Effector CD8-positive, alpha-beta T cell (primary cell): ENCODE measurements at regions not wholly inside any gene's neighbourhood (a gene's known extent, or its start where the extent isn't known, plus 50 kb on each side); places are given as distances from the start of the nearest gene placed in this dataset.
"Not testable (repeated sequence)": the region's sequence is repeated elsewhere in the genome, so short reads cannot be mapped to it uniquely, and the experiment has no call there.

Experiments
- DNase-seq: peaks from one replicate; lab custom pipeline; 2025; lab: John Stamatoyannopoulos, UW

DNA sequence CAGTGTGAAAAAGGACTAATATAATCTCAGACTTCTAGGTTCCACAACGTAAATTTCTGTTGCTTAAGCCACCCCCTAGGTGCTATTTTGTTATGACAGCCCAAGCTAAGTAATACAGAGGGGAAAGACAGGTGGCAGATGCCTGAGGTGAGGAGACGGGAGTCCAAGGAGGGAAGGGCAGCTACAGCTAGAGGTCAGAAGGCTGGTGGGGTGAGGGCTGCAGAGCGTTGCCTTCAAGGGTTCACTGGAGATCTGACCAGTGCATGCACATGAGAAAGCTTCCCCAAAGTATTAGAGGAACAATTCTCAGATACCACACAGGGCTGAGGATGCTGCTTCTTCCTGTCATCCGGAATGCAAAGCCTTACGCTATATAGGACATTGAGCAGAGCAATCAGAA is 104.7 kb upstream of the IRX4 start:
- no peak for DNase-seq

DNA sequence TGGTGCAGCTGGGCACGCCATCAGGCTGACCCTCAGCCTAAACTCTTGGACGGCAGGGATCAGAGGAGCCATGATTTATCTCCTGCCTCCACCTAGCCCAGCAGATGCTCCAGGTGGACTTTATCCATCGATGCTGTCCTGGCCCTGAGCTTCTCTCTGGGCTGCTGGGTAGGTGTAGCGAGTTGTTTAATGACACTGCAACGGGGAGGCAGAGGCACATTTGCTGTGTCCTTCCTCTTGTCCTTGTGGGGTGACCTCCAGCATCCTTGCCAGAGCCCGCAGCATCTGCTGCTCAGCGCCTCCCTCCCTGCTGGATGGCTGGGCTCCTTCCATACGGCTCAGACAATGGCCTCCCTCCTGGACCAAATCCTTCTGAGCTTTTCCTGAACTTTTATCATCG is 103.1 kb upstream of the IRX4 start:
- no peak for DNase-seq

DNA sequence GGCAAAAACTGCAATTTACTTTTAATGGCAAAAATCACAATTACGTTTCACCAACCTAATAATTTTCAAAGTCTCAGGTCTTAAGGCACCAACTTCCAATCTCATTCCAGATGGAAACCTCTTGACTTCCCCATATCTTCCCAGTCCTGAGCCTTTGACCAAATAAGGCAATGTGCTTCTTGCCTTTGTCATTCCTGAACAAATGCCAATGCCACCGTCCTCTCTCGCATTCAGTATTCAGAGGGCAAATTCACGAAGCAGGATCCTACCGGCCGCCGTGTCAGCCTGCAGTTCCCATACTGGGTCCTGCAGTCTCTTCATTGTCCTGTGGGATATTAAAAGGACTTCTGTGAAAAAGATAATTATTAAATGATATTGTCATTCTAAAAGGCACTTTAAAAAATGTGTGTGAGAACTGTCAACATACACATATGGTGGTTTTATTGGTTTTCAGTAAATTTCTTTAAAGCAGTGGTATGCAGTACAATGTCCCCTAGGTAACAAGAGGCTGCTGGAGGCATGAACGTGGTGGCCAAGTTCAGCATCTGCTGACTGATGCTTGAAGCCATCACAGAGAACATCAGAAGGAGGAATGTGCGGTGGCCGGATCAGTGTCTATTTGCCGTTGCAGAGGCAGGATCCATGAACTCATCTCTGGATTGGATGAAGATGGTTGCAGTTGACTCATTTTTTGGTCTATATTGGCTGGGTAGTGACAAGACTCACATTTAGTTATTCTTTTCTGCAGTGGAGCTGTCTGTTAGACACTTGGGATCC is 101.4 kb upstream of the IRX4 start:
- DNase-seq = no peak

DNA sequence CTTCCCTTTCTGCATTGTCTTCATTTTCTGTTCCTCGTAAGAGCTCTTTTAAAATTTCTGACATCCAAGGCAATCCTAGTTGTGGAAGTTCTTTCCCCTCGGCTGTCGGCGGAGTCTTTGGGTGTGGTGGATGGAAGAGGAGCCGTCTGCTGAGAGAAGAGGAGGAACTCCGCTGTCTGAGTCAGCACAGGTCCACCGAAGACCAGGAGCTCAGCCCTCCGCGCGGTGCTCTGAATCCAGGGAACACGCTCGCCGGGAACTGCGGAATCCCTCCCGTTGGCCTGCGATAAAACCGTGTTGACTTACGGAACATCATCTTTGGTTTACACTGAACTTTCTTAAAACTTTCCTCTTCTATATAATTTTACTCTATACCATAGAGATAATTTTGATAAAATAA is 100.7 kb upstream of the IRX4 start:
- no peak for DNase-seq

DNA sequence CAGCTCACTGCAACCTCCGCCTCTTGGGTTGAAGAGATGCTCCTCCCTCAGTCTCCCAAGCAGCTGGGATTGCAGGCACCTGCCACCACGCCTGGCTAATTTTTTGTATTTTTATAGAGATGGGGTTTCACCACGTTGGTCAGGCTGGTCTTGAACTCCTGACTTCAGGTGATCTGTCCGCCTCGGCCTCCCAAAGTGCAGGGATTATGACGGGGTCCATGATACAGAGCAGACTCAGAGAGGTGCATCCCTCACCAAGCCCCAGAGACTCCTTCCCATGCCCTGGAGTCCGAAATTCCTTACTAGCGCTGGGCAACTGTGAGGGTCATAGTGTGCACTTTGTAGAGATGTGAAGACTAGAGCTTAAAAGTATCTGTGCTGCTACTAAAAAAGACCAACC is 99.8 kb upstream of the IRX4 start:
- DNase-seq = not testable (repeated sequence)

DNA sequence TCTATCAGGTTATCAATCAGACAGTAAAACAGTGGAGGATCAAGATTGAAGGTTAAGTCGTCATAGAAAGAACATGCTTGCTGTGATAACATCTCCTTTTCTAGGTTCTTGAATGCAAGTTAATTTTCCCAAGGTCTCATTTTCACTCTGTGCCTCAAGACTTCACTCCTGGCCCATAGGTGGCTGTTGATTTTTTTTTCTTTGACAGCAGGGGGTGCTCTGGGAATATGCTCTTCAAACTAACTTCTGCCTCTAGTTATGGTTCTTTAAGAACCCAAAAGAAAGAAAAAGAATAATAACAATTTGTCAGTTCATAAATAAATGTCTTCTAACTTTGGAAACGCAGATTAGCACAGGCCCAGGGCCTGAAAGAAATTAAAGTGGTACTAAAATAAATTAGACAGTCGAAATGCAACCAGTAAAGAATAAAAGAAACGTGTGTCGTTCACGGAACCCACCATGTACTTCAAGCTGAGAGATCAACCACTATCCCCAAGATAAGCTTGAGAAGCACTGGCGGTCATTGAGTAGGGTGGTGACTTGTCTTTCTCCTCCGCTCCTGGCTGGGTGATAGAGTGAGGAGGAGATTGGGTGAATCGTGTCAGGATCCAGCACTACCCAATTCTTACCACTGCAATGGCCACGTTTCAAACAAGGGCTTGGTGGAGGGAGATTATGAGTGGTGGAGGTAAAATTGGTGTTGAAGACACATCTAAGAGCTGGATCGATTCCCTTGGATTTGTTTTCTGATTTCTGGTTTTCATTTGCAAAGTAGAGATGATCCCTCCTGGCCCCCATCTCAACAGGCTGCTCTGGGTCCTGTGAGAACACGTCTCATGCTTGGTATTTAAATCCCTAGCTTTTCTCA is 93.4 kb upstream of the IRX4 start:
- no peak for DNase-seq

DNA sequence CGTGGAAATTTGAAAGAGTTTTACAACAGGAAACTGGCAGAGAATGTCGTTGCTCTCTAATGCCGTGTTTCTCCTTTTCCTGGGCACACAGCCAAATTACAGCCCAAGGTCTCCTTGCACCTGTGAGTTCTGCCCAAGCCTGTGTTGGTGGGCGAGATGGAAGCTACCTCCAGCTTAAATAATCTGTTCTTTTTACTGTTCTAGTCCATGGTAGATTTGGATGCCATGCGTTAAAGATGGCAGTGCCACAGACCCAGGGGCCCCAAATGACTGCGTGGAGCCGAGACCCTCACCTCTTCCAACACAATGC is 92.6 kb upstream of the IRX4 start:
- DNase-seq = no peak

DNA sequence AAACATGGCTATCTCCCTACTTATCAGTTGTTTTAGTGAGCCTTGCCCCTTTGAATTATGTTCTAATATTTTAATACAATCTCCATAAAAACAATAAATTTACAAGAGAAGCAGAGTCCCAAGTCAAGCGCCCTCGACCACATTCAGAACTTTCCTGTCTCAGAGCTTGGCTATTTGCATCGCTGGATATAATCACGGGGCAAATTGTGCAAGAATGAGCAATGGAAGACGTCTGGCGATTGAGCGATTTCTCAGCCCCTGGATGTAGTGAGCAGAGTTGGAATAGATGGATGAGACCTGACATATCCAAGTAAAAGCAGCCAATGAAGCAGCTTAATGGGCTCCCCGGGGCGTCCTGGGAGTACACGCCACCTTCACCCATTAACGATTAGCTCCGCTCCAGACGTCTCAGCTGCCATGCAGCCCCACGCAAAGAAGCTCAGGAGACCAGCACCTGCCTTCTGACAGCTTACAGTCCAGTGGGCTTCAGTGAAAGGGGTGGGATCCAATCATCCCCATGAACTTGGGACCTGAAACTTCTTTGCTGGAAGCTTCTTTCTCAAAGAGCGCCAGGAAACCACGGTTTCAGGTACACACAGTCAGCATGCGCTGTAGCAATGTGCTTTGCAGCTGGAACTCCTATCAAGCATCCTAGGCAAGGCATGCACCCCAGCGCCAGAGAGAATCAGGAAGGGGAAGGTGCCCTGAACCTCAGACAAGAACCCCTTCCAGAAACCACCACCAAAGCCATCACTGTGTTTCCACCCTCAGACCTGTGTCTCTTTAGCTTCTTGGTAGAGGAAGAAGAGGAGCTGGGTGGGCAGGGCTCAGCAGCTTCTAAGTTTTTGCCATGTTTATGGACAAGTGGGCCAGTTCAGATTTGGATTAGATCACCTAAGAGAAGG is 92.0 kb upstream of the IRX4 start:
- no peak for DNase-seq

DNA sequence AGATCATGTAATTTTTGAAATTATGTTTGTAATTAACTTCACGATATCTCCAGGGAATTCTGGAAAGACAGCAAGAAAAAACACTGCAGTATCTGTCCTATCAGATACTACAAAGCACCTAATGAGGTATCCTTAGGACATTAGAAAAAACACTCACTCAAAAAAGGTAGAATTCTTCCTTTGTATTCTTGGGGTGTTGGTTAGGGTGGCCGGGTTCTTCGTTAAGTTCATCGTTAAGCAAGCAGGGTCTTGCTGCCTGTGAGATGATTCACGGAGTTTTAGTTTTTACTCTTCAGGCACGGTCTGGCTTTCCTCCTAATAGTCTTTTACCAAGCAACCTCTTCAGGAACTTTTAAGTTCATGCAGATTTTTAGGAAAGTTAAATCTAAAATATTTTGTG is 91.4 kb upstream of the IRX4 start:
- DNase-seq = no peak

DNA sequence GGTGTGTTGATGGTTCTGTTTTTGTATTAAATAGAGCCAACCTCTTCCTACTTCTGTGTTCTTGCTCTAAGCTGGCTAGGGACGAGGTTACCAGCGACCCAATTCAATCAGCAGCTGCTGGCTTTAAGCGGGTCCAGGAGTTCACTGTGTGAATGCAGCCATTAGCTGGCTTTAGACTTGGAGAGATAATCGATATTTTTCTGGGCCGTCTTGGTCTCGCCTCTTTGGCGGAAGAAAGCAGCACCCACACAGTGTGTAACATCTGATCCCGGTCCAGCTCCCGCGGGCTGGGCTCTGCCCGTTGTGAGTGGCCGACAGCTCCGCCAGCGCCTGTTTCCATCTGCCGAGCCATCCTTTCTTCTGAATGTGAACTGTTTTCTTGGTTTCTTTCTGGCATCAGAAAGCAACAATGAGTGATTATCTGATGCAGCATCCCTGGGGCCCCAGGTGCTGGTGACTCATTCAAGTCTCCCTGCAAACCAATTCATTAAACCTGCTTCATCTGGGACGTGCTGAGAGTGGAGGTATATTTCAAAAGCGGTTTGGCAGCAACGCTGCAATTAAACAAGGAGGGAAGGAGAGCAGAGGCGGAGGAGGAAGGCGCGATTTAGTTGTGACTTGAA is 90.8 kb upstream of the IRX4 start:
- DNase-seq = no peak

DNA sequence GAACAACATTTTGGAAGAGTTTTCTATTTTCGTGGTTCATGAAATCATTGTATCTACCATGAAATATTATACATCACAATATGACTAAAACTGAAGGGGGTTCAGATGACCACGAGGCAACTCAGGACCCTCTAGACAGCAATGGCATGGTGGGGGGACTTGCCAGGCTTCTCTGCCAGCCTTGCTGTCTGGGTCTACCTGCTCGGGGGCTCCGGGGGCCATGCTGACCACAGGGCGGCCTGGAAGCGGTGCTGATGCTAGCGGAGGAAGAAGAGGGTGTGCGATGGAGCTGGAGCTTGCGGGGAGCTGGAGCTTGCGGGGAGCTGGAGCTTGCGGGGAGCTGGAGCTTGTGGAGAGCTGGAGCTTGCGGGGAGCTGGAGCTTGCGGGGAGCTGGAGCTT is 89.2 kb upstream of the IRX4 start:
- no peak for DNase-seq

DNA sequence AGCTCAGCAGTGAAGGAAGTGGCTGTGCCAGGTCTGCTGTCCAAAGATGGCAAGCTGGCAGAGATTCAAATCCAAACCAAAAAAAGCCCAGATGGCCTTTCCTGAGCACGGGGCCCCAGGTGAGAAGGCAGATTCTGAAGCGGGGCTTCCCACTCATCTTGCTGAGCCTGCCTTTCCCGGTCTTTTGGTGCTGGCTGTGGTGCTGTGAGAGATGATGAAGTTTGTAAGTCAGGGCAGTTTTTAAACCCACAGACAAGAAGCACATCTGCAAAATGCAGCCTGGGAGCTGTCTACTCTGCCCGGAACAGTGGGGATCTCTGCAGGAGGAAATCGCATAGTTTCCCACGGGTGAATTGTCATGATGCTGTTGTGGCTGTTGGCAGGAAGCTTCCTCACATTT is 85.0 kb upstream of the IRX4 start:
- DNase-seq = no peak

DNA sequence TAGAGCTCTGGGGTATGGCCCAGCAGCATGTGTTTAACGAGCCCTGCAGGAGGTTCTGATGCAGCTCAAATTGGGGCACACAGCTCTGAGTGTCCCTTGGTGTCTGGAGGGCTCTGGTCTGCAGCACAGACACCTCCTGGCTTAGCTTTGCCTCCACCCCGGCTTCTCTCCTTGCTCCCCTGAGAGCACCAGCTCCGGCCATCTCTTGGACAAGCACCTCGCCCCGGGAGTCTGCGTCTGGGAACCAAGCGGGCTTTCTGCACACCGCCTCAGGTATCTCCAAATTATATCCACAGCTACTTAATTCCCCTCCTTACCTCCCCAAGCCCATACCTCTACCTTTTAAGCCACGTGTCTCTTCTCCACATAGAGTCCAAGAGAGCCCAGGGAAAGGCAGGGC is 83.7 kb upstream of the IRX4 start:
- no peak for DNase-seq

DNA sequence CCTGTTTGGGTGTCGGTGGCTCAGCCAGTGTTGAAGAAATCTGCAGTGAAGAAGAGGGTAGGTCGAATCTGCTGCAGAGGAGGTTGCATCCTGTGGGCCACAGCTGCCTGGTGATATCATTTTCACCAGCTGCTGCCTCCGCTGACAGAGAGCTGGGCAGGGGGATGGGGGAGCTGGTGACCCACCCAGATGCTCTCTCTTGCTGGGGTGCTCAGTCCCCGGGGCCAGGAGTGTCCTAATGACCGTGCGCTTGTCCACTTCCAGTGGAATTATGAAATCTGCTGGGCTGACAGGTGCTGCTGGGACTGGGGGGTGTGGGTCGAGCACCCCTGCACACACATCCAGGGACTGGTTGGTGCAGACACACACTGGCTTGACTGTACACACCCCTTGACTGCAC is 83.2 kb upstream of the IRX4 start:
- no peak for DNase-seq

DNA sequence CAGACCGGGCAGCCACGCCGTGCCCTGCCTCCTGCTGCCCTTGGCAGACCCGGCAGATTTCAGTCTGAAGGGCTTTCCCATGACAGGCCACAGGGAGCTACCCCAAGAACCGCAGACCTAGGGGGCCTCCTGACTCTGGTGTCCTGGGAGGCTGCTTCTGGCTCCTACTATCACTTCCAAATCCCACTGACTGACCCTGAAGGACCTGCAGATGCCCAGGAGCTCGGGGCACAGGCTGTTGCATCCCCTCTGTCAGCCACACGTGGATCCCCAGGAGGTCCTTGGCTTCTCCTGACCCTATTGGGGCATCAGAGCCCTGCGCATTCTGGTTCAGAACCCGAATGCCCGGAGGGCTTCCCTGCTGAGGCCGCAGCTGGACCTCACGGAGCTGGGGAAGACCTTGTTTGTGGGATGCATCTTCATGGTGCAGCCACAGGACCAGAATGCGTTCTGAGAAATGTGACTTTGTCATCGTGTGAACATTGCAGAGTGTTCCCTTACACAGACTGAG is 81.3 kb upstream of the IRX4 start:
- DNase-seq = no peak

DNA sequence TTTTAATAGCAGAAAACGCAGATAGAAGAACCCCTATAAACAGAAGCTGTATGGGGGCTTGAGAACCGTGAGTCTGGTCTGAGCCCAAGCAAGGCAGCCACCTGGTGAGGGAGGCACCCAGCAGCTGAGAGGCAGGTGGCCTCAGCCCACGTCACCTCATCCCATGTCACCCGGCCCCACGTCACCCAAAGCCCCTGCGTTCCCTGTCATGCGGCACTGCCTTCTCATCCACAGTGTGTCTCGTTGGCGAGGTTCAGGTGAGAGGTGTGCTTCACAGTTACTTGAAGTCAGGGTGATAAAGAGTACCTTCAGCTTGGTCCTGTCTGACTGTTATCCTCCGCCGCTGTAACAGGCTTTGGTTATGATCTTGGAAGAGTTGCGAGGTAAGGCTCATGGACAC is 80.6 kb upstream of the IRX4 start:
- no peak for DNase-seq

DNA sequence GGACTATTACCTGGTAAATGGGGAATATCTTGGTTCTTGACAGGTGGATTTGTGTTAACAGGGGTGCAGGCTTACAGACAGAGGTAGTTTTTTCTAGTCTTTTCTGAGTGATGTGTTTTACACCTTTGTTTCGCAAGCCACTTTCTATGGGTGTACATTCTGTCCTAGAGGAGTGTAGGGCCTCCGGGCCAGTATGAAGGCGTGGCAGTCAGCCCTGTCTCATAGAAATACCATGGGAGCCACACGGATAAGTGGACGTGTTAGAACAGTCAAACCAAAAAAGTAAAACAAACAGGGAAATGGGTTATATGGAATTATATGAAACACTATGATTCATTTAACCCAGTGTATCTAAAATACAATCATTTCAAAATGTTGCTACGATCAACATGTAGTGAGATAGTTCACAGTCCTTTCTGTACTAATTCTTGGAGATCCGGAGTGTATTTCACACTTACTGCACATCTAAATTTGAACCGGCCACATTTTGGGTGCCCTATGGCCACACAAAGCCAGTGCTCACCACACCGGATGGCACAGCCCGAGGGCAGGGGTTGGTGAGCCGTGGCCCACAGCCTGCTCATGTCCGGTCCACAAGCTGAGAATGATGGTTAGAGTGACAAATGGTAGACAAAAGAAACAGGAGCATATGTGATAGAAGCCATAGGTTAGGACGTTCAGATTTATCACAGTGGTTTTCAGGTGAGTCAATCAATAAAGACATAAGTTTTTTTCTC is 80.1 kb upstream of the IRX4 start:
- DNase-seq = no peak

DNA sequence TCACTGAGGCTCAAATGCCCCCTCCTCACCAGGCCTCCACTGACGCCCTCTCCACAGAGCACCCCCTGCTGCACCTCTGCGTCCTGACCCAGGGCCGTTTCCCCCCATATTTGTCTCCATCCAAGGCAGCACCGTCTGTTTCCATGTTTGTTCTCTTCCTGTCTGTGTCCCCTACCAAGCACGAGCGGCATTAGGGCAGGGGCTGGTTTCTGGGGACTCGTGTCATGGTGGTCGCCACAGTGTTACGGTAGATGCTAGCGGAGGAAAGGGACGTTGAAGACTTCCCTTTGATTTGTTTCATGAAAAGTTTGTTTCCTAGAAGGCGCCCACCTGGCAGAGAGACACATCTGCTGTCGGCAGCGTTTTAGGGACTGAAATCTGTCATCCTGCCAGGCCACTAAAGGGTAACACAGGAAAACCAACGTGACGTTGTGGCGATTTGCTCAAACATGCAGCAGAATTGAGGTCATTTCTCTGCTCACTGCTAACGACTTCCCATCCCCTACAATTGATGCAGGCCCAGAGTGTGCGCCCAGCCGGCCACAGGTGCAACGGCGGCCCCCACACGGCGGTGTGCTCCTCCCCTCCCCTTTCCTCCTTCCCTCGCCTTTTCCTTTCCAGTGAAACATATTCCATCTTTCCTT is 79.3 kb upstream of the IRX4 start:
- DNase-seq = no peak

DNA sequence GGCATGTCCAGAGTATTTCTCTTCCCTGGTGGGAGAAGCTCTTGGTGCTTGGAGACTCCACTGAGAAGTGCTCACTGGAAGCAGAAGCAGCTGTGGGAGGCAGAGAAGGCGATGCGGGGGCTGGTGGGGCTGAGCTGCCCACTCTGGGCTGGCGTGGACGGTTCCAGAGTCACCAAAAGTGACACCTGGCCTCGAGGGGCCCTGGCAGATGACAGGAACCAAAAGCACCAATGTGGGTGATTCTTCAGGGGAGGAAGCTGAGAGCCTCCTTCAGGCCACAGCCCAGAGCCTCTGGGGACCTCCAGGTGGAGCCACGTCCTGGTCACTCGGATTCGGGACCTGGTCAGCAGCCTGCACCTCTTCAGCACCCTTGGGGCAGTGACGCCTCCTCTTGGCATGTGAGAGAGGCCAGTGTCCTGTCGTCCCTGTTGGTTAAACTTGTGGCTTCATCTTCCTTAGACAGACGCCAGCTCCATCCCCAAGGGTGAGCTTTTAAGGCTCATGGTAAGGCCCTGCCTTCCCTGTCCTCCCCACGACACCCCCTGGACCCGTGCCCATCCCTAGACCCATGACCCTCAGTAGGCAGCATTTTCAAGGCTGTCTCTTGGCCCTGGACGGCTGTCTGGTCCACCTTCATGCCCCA is 78.7 kb upstream of the IRX4 start:
- no peak for DNase-seq
